Vagina (tissue), 2 donors: ENCODE measurements at regions not wholly inside any gene's neighbourhood (a gene's known extent, or its start where the extent isn't known, plus 50 kb on each side); places are given as distances from the start of the nearest gene placed in this dataset.

Source experiments
- POLR2AphosphoS5 ChIP-seq, 2 donors: sonication (generic); formaldehyde crosslinking; IDR thresholded peaks; one replicate each; pipeline ENCODE4 v1.9.0; 2017; ENCODE audit warnings: antibody characterized with exemption in 2 of 2, mild to moderate bottlenecking in 2 of 2, low read depth in 1 of 2; ENCODE audit not compliant: insufficient read depth in 1 of 2
- TF ChIP-seq, protein P1 (sequence below), 3 experiments: fragments of 450-650 bp in 2 of 3; fragments of 200-600 bp in 1 of 3; sonication (generic) in 1 of 3; IDR thresholded peaks; one replicate each; pipeline ENCODE4 v1.5.1; 2017 to 2019; ENCODE audit warnings: antibody characterized with exemption in 3 of 3, mild to moderate bottlenecking in 2 of 3, moderate library complexity in 2 of 3

DNA sequence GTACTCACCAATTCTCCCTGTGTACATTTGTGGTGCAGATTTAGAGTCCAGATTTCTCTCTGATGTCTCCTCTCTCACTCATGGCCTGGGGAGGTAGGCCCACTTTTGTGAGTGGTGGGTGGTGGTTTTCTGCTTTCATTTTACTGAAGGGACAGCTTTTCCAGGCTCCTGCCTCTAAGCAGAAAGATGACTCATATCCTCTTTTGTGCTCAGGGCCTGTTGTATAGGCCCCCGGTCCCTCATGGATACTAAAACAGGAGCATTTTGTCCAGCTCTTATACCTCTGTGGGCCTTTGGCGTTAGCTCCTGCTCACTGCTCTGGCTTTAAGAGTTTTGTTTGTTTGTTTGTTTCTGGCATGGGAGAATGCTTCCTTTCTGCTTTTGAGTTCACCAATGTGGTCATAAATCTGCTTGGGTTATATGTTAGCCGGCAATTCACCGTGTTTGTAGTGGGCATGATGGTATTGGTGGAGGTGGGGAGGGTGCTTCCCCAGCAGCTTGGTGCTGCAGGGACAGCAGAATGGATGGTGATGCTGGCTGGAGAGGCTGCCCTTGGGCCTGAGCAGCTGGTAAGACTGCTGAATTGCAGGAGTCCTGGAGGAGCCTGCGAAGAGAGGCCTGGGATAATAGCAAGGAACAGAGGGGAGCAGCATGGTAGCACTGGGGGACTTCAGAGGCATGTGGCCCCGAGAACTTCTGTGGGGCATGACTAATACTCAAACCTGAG, 468.7 kb downstream of the RPS24 start:
- TF ChIP-seq POLR2AphosphoS5 (IDR thresholded peaks at IDR 0.05; ENCODE audit: insufficient read depth in 1 of 2, low read depth in 1 of 2) = no peak
- TF ChIP-seq, protein P1, sequence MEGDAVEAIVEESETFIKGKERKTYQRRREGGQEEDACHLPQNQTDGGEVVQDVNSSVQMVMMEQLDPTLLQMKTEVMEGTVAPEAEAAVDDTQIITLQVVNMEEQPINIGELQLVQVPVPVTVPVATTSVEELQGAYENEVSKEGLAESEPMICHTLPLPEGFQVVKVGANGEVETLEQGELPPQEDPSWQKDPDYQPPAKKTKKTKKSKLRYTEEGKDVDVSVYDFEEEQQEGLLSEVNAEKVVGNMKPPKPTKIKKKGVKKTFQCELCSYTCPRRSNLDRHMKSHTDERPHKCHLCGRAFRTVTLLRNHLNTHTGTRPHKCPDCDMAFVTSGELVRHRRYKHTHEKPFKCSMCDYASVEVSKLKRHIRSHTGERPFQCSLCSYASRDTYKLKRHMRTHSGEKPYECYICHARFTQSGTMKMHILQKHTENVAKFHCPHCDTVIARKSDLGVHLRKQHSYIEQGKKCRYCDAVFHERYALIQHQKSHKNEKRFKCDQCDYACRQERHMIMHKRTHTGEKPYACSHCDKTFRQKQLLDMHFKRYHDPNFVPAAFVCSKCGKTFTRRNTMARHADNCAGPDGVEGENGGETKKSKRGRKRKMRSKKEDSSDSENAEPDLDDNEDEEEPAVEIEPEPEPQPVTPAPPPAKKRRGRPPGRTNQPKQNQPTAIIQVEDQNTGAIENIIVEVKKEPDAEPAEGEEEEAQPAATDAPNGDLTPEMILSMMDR (IDR thresholded peaks at IDR 0.05) = no peak
